ENCODE measurements at regions not wholly inside any gene's neighbourhood (a gene's known extent, or its start where the extent isn't known, plus 50 kb on each side); places are given as distances from the start of the nearest gene placed in this dataset.

- TF ChIP-seq CTCF (conservative IDR thresholded peaks at IDR 0.05; ENCODE audit: low read length) (no peak), EZH2phosphoT487 (IDR thresholded peaks at IDR 0.05; ENCODE audit: borderline replicate concordance) (no peak)
These were observed 111.7 kb upstream of the CCDC54 start for GRCh38 chr3:107265526-107265925.
